ENCODE measurements at regions not wholly inside any gene's neighbourhood (a gene's known extent, or its start where the extent isn't known, plus 50 kb on each side); places are given as distances from the start of the nearest gene placed in this dataset.

GRCh38 chr22:27628341-27628740, 173.2 kb downstream of the MN1 start:
- DNase-seq (ENCODE audit: extremely low read depth, insufficient read length), result no peak
- no peaks in the 10 kb centered on the region for H3K27me3 ChIP-seq (replicated peaks; ENCODE audit: control insufficient read depth, insufficient read depth, low read length)
- H3K36me3 ChIP-seq (ENCODE audit: control insufficient read depth, insufficient read depth, low read length), result no peaks in the 10 kb centered on the region
- no peak overlapping the region for H3K4me3 ChIP-seq (replicated peaks; ENCODE audit: low read depth, low read length)
- TF ChIP-seq, protein P1, sequence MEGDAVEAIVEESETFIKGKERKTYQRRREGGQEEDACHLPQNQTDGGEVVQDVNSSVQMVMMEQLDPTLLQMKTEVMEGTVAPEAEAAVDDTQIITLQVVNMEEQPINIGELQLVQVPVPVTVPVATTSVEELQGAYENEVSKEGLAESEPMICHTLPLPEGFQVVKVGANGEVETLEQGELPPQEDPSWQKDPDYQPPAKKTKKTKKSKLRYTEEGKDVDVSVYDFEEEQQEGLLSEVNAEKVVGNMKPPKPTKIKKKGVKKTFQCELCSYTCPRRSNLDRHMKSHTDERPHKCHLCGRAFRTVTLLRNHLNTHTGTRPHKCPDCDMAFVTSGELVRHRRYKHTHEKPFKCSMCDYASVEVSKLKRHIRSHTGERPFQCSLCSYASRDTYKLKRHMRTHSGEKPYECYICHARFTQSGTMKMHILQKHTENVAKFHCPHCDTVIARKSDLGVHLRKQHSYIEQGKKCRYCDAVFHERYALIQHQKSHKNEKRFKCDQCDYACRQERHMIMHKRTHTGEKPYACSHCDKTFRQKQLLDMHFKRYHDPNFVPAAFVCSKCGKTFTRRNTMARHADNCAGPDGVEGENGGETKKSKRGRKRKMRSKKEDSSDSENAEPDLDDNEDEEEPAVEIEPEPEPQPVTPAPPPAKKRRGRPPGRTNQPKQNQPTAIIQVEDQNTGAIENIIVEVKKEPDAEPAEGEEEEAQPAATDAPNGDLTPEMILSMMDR (IDR thresholded peaks at IDR 0.05; ENCODE audit: insufficient read depth, low read length, poor library complexity, severe bottlenecking), result no peak

DNA sequence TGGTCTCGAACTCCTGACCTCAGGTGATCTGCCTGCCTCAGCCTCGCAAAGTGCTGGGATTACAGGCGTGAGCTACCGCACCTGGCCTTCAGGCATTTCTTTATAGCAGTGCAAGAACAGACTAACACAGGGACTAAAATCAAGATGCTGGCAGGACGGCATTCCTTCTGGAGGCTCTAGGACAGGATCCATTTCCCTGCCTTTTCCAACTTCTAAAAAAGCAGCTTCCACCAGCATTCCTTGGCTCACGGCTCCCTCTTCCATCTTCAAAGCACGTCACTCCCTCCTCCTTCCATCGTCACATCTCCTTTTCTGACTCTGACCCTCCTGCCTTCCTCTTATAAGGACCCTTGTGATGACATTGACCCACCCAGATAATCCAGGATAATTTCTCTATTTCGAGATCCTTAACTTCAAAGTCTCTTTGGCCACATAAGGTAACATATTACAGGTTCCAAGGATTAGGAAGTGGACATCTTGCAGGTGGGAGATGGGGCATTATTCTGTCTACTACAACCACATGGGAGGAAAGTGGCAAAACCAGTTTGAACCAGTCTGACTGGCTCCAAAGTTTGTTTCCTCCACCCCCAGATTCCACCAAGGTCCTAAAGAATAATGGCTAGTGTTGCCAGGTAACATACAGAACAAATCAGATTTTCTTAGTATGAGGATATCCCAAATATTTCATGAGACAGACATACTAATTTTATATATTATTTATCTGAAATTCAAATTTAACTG, 172.5 kb downstream of the MN1 start:
- no peak overlapping the region for H3K4me3 ChIP-seq (replicated peaks; ENCODE audit: low read depth, low read length)
- no peak for DNase-seq (ENCODE audit: extremely low read depth, insufficient read length)
- no peaks in the 10 kb centered on the region for H3K27me3 ChIP-seq (replicated peaks; ENCODE audit: control insufficient read depth, insufficient read depth, low read length)
- TF ChIP-seq, protein P1 (IDR thresholded peaks at IDR 0.05; ENCODE audit: insufficient read depth, low read length, poor library complexity, severe bottlenecking), result no peak
- no peaks in the 10 kb centered on the region for H3K36me3 ChIP-seq (ENCODE audit: control insufficient read depth, insufficient read depth, low read length)

- TF ChIP-seq, protein P1 (IDR thresholded peaks at IDR 0.05; ENCODE audit: insufficient read depth, low read length, poor library complexity, severe bottlenecking), result no peak
- Histone ChIP-seq H3K36me3 (ENCODE audit: control insufficient read depth, insufficient read depth, low read length) (no peaks in the 10 kb centered on the region), H3K27me3 (replicated peaks; ENCODE audit: control insufficient read depth, insufficient read depth, low read length) (no peaks in the 10 kb centered on the region), H3K4me3 (replicated peaks; ENCODE audit: low read depth, low read length) (no peak overlapping the region)
- no peak for DNase-seq (ENCODE audit: extremely low read depth, insufficient read length)
Measured at GRCh38 chr22:27629908-27630673, 171.5 kb downstream of the MN1 start.

DNA sequence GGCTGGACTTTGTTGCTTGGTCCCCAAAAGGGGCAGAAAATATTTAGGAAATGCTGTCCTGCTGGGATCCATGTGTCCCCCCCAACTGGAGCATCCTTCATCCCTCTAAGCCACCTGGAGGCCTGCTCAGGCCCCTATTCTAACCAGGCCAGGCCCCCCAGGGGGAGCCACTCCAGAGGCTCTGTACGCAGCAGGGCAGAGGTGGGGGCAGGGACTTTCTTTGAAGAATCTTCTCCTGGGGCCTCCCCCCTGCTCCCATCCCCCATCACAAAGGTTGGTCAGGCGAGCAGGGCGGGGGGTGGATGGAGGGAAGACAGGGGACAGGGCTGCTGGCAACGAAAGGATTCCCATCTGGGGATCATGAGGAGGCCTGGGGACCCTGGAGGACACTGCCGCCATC, 170.8 kb downstream of the MN1 start:
- Histone ChIP-seq H3K36me3 (ENCODE audit: control insufficient read depth, insufficient read depth, low read length) (no peaks in the 10 kb centered on the region), H3K27me3 (replicated peaks; ENCODE audit: control insufficient read depth, insufficient read depth, low read length) (no peaks in the 10 kb centered on the region)
- DNase-seq (ENCODE audit: extremely low read depth, insufficient read length), result no peak

DNA sequence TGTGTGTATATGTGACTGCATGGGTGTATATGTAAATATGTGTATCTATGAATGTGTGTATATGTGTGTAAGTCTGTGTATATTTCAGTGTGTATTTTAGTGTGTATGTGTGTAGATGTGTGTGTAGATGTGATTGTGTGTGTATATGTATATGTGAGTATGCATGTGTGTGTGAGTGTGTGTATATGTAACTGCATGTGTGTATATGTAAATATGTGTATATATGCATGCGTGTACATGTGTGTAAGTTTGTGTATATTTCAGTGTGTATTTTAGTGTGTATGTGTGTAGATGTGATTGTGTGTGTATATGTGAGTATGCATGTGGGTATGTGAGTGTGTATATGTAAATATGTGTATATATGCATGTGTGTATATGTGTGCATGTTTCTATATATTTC, 169.9 kb downstream of the MN1 start:
- TF ChIP-seq, protein P1 (IDR thresholded peaks at IDR 0.05; ENCODE audit: insufficient read depth, low read length, poor library complexity, severe bottlenecking), result no peak
- DNase-seq (ENCODE audit: extremely low read depth, insufficient read length), result no peak
- Histone ChIP-seq H3K27me3 (replicated peaks; ENCODE audit: control insufficient read depth, insufficient read depth, low read length) (no peaks in the 10 kb centered on the region), H3K4me3 (replicated peaks; ENCODE audit: low read depth, low read length) (no peak overlapping the region), H3K36me3 (ENCODE audit: control insufficient read depth, insufficient read depth, low read length) (no peaks in the 10 kb centered on the region)

More for the DNA sequence above, 170.8 kb downstream of the MN1 start:
- no peak overlapping the region for H3K4me3 ChIP-seq (replicated peaks; ENCODE audit: low read depth, low read length)
- TF ChIP-seq, protein P1 (IDR thresholded peaks at IDR 0.05; ENCODE audit: insufficient read depth, low read length, poor library complexity, severe bottlenecking), result no peak

Measured in GM06990 (cell line).